Chondrocyte (in vitro differentiated cells): ENCODE measurements at regions not wholly inside any gene's neighbourhood (a gene's known extent, or its start where the extent isn't known, plus 50 kb on each side); places are given as distances from the start of the nearest gene placed in this dataset.

Experiments used
- DNase-seq: peaks from one replicate; pipeline ENCODE4 v3.0.0; 2021; ENCODE audit warnings: mixed read lengths, low spot score
- H3K27ac Mint-ChIP-seq: one replicate; pipeline ENCODE4 v1.8.0; 2021; ENCODE audit warnings: mild to moderate bottlenecking, moderate library complexity, mixed read lengths; ENCODE audit not compliant: unreplicated experiment
- H3K27me3 Mint-ChIP-seq: 2 replicates; pipeline ENCODE4 v1.8.0; 2021; ENCODE audit warnings: low read depth, mixed read lengths
- H3K36me3 Mint-ChIP-seq: 2 replicates; pipeline ENCODE4 v1.8.0; 2021; ENCODE audit warnings: low read depth, mixed read lengths
- H3K4me1 Mint-ChIP-seq: 2 replicates; pipeline ENCODE4 v1.8.0; 2021; ENCODE audit warnings: low read depth, mild to moderate bottlenecking, mixed read lengths
- H3K4me3 Mint-ChIP-seq: one replicate; pipeline ENCODE4 v1.8.0; 2021; ENCODE audit warnings: mild to moderate bottlenecking, moderate library complexity, mixed read lengths; ENCODE audit not compliant: unreplicated experiment
- H3K9me3 Mint-ChIP-seq: 2 replicates; pipeline ENCODE4 v1.8.0; 2021; ENCODE audit warnings: low read depth, mixed read lengths
- CTCF ChIP-seq: fragments of 200-600 bp; sonication (generic); IDR thresholded peaks from 2 replicates; pipeline ENCODE4 v1.5.0; 2021; ENCODE audit warnings: antibody characterized with exemption, mild to moderate bottlenecking, moderate library complexity

GRCh38 chr4:126779001-126779400 lies 853.8 kb upstream of the INTU start:
- no peak for TF ChIP-seq CTCF
- no peak for DNase-seq
- Mint-ChIP-seq H3K9me3 (peaks cover 3% of the 10 kb centered on the region), H3K27me3 (no peaks in the 10 kb centered on the region), H3K4me3 (no peak overlapping the region), H3K4me1 (peaks cover 28% of the 10 kb centered on the region), H3K36me3 (no peaks in the 10 kb centered on the region), H3K27ac (no peak overlapping the region)

- no peaks in the 10 kb centered on the region for H3K27me3 Mint-ChIP-seq
- no peak for TF ChIP-seq CTCF
- no peak overlapping the region for H3K27ac Mint-ChIP-seq
- no peaks in the 10 kb centered on the region for H3K36me3 Mint-ChIP-seq
- H3K4me1 Mint-ChIP-seq, result peaks cover 28% of the 10 kb centered on the region
- no peak for DNase-seq
- no peak overlapping the region for H3K4me3 Mint-ChIP-seq
- H3K9me3 Mint-ChIP-seq, result peaks cover 3% of the 10 kb centered on the region
Observed at GRCh38 chr4:126779436-126780166, 853.2 kb upstream of the INTU start.

GRCh38 chr4:126783191-126783590 lies 849.6 kb upstream of the INTU start:
- H3K4me3 Mint-ChIP-seq, result no peak overlapping the region
- peaks cover 4% of the 10 kb centered on the region for H3K4me1 Mint-ChIP-seq
- no peaks in the 10 kb centered on the region for H3K27me3 Mint-ChIP-seq
- TF ChIP-seq CTCF, result no peak
- H3K9me3 Mint-ChIP-seq, result peaks cover 3% of the 10 kb centered on the region
- DNase-seq, result no peak
- H3K36me3 Mint-ChIP-seq, result no peaks in the 10 kb centered on the region
- no peak overlapping the region for H3K27ac Mint-ChIP-seq

GRCh38 chr4:126784966-126785580 lies 847.7 kb upstream of the INTU start:
- no peak overlapping the region for H3K27ac Mint-ChIP-seq

GRCh38 chr4:126790633-126791032 lies 842.1 kb upstream of the INTU start:
- H3K4me1 Mint-ChIP-seq, result peaks cover 3% of the 10 kb centered on the region
- no peaks in the 10 kb centered on the region for H3K36me3 Mint-ChIP-seq
- TF ChIP-seq CTCF, result peak; percentile 25
- DNase-seq, result no peak
- no peak overlapping the region for H3K4me3 Mint-ChIP-seq
- H3K27me3 Mint-ChIP-seq, result no peaks in the 10 kb centered on the region
- H3K9me3 Mint-ChIP-seq, result no peaks in the 10 kb centered on the region
- no peak overlapping the region for H3K27ac Mint-ChIP-seq

More at GRCh38 chr4:126784966-126785580, 847.7 kb upstream of the INTU start:
- no peaks in the 10 kb centered on the region for H3K27me3 Mint-ChIP-seq
- H3K36me3 Mint-ChIP-seq, result no peaks in the 10 kb centered on the region
- no peaks in the 10 kb centered on the region for H3K4me1 Mint-ChIP-seq
- no peak for DNase-seq
- H3K9me3 Mint-ChIP-seq, result no peaks in the 10 kb centered on the region
- H3K4me3 Mint-ChIP-seq, result no peak overlapping the region
- TF ChIP-seq CTCF, result no peak
